GM12878 (cell line): ENCODE measurements at regions not wholly inside any gene's neighbourhood (a gene's known extent, or its start where the extent isn't known, plus 50 kb on each side); places are given as distances from the start of the nearest gene placed in this dataset.

Source experiments
- ATAC-seq: fragments of 200-7000 bp; cut with Tn5 transposase; 3 replicates; pipeline ENCODE4 v1.9.1; 2020; ENCODE audit warnings: mild to moderate bottlenecking, moderate library complexity
- BruUV-seq: library from RNA; stranded (reverse); fragments of 400-500 nt; replicated peaks from 2 replicates; lab custom pipeline; 2021; lab: Mats Ljungman, UMichigan
- CTCF ChIA-PET: fragments of 300-600 bp; sonication (Branson Sonifier 250); formaldehyde crosslinking; extraction: SDS; loops from one replicate; lab custom pipeline; 2021; ENCODE audit warnings: inconsistent platforms; lab: Yijun Ruan, JAX
- POLR2A ChIA-PET: fragments of 350-600 bp; formaldehyde crosslinking; extraction: SDS; loops from one replicate; lab custom pipeline; 2021; ENCODE audit warnings: inconsistent platforms; lab: Charles Lee
- RAD21 ChIA-PET: fragments of 300-600 bp; sonication (Branson Sonifier 250); formaldehyde crosslinking; loops from one replicate; lab custom pipeline; 2023; ENCODE audit warnings: antibody characterized with exemption; ENCODE audit not compliant: unreplicated experiment; lab: Charles Lee
- SMC1A ChIA-PET: fragments of 300-600 bp; sonication (Branson Sonifier 250); formaldehyde crosslinking; loops from one replicate; lab custom pipeline; 2023; ENCODE audit not compliant: unreplicated experiment, uncharacterized antibody; lab: Charles Lee
- DNase-seq: peaks from one replicate; pipeline ENCODE4 v3.0.0-alpha.2; 2011; ENCODE audit warnings: low read depth, low spot score
- FAIRE-seq: peaks from 3 replicates; lab custom pipeline; 2011; peaks lifted over from hg19 to GRCh38; lab: Jason Lieb, UNC
- H2AFZ ChIP-seq: 2 replicates; pipeline ENCODE4 v1.6.0; 2011; ENCODE audit warnings: low read depth, low read length, control low read depth; ENCODE audit not compliant: control insufficient read depth
- H3K27ac ChIP-seq: 2 replicates; pipeline ENCODE4 v1.5.1; 2011; ENCODE audit warnings: control low read depth; ENCODE audit not compliant: control insufficient read depth, insufficient read depth
- H3K27me3 ChIP-seq, 2 experiments: replicated peaks in 1 of 2; 2 replicates each; pipeline versions ENCODE4 v1.6.0 to v1.6.1; 2011; ENCODE audit warnings: low read length in 1 of 2; ENCODE audit not compliant: control insufficient read depth in 2 of 2, insufficient read depth in 2 of 2
- H3K36me3 ChIP-seq, 2 experiments: 2 replicates each; pipeline ENCODE4 v1.5.1; 2011; ENCODE audit warnings: low read length in 1 of 2; ENCODE audit not compliant: control insufficient read depth in 2 of 2, insufficient read depth in 2 of 2
- H3K4me1 ChIP-seq: 2 replicates; pipeline ENCODE4 v1.6.1; 2011; ENCODE audit warnings: mild to moderate bottlenecking, low read length, moderate library complexity, mixed read lengths; ENCODE audit not compliant: control insufficient read depth, insufficient read depth
- H3K4me2 ChIP-seq: 2 replicates; pipeline ENCODE4 v1.6.0; 2011; ENCODE audit warnings: control low read depth; ENCODE audit not compliant: control insufficient read depth, insufficient read depth
- H3K4me3 ChIP-seq: fragments of 200-600 bp; sonication (generic); 2 replicates; pipeline ENCODE4 v1.5.1; 2016
- H3K79me2 ChIP-seq: 2 replicates; pipeline ENCODE4 v1.6.0; 2011; ENCODE audit warnings: low read length; ENCODE audit not compliant: control insufficient read depth, insufficient read depth
- H3K9ac ChIP-seq: 2 replicates; pipeline ENCODE4 v1.8.0; 2011; ENCODE audit warnings: low read length, control low read depth, mixed read lengths; ENCODE audit not compliant: control insufficient read depth, insufficient read depth
- H3K9me3 ChIP-seq: replicated peaks from 3 replicates; pipeline ENCODE4 v1.5.1; 2011; ENCODE audit warnings: mild to moderate bottlenecking, low read length; ENCODE audit not compliant: control insufficient read depth, insufficient read depth
- H4K20me1 ChIP-seq: 2 replicates; pipeline ENCODE4 v1.6.0; 2011; ENCODE audit not compliant: control insufficient read depth, insufficient read depth
- BACH1 ChIP-seq: fragments of 450-650 bp; IDR thresholded peaks from 2 replicates; pipeline ENCODE4 v1.6.1; 2017; ENCODE audit warnings: mild to moderate bottlenecking, borderline replicate concordance
- CHD1 ChIP-seq: IDR thresholded peaks from 2 replicates; pipeline ENCODE4 v1.6.1; 2012; ENCODE audit warnings: low read depth, low read length, improper control_type of control experiment
- DPF2 ChIP-seq: fragments of 450-650 bp; IDR thresholded peaks from 2 replicates; pipeline ENCODE4 v1.6.1; 2017; ENCODE audit warnings: mild to moderate bottlenecking
- EZH2 ChIP-seq: IDR thresholded peaks from 2 replicates; pipeline ENCODE4 v1.6.1; 2012; ENCODE audit warnings: low read depth, mild to moderate bottlenecking, control low read depth, inconsistent platforms, low read length, borderline replicate concordance; ENCODE audit not compliant: control insufficient read depth
- FOXK2 ChIP-seq: fragments of 450-650 bp; IDR thresholded peaks from 2 replicates; pipeline ENCODE4 v1.6.1; 2017; ENCODE audit warnings: mild to moderate bottlenecking, moderate library complexity
- IKZF2 ChIP-seq, 2 experiments: fragments of 450-650 bp; IDR thresholded peaks; 2 replicates each; pipeline ENCODE4 v1.6.1; 2017; ENCODE audit warnings: mild to moderate bottlenecking in 2 of 2, moderate library complexity in 2 of 2
- KAT2A ChIP-seq: conservative IDR thresholded peaks from 2 replicates; pipeline ENCODE4 v1.6.1; 2011; ENCODE audit warnings: low read depth, low read length; ENCODE audit not compliant: control insufficient read depth
- MXI1 ChIP-seq: fragments of 150-350 bp; IDR thresholded peaks from 2 replicates; pipeline ENCODE4 v1.6.1; 2011; ENCODE audit warnings: low read depth, mild to moderate bottlenecking, inconsistent platforms, low read length, improper control_type of control experiment
- RAD21 ChIP-seq: IDR thresholded peaks from 2 replicates; pipeline ENCODE4 v1.6.1; 2011; ENCODE audit warnings: mild to moderate bottlenecking, low read depth, low read length, moderate library complexity; ENCODE audit not compliant: insufficient read depth
- SMAD5 ChIP-seq: IDR thresholded peaks from 2 replicates; pipeline ENCODE4 v1.6.1; 2016; ENCODE audit warnings: antibody characterized with exemption, low read depth
- SMARCA5 ChIP-seq: fragments of 450-650 bp; IDR thresholded peaks from 2 replicates; pipeline ENCODE4 v1.6.1; 2017; ENCODE audit warnings: mild to moderate bottlenecking
- SREBF2 ChIP-seq: IDR thresholded peaks from 2 replicates; pipeline ENCODE4 v1.6.1; 2012; ENCODE audit warnings: mild to moderate bottlenecking, low read length
- STAT3 ChIP-seq: IDR thresholded peaks from 2 replicates; pipeline ENCODE4 v1.6.1; 2011; ENCODE audit warnings: low read depth, low read length, improper control_type of control experiment
- TAF1 ChIP-seq: IDR thresholded peaks from 2 replicates; pipeline ENCODE4 v1.6.1; 2011; ENCODE audit warnings: mild to moderate bottlenecking, low read depth, low read length, borderline replicate concordance
- TCF7 ChIP-seq: IDR thresholded peaks from 2 replicates; pipeline ENCODE4 v1.6.1; 2014; ENCODE audit warnings: antibody characterized with exemption, borderline replicate concordance
- ZNF384 ChIP-seq: IDR thresholded peaks from 2 replicates; pipeline ENCODE4 v1.6.1; 2012; ENCODE audit warnings: low read depth, mild to moderate bottlenecking, low read length, improper control_type of control experiment, borderline replicate concordance
- WGBS: methylation state at CpG from one replicate; pipeline ENCODE4 v1.1.6; 2016; ENCODE audit warnings: low lambda C conversion rate; ENCODE audit not compliant: insufficient replicate concordance, insufficient coverage; ENCODE audit errors: missing lambda C conversion rate; 5-methylcytosine and 5-hydroxymethylcytosine counted together
- in situ Hi-C: fragments of 300-500 bp; cut with MboI; formaldehyde crosslinking; loops from 9 replicates; pipeline ENCODE4 v1.14.3; 2018; ENCODE audit warnings: mixed read lengths
- intact Hi-C: fragments of 100-400 bp; cut with micrococcal nuclease; formaldehyde crosslinking; loops from one replicate; pipeline ENCODE4 v1.14.2; 2022; ENCODE audit not compliant: unreplicated experiment
- TF ChIP-seq, protein P1 (sequence below): IDR thresholded peaks from 2 replicates; pipeline ENCODE4 v1.6.1; 2012; ENCODE audit warnings: mild to moderate bottlenecking, low read depth, low read length

DNA sequence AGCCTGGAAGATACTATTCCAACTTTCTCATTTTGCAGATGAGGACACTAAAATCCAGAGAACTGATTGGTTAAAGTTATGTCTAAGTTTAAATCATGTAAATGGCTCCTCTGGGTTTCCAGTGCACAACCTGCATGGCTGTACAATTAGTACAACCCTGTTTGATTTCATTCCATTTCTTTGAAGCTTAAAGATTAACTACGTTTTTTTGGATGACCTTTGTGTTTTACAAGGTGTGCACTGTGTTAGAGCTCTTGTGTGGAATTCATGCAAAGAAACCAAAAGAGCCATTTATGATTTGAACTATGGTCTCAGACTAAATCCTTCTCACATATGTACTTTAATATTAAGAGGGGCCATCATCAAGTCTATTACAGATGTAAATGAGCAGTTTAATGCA, 149.5 kb downstream of the TMEM168 start:
- POLR2A ChIA-PET = no interaction called here
- BruUV-seq = no TSS peak

More for the DNA sequence above, 149.5 kb downstream of the TMEM168 start:
- intact Hi-C loops (no loop called here), in situ Hi-C loops (no loop called here)
- TF ChIP-seq SMARCA5 (no peak), TCF7 (no peak), ZNF384 (no peak), MXI1 (no peak), STAT3 (no peak), RAD21 (no peak), SREBF2 (no peak), CHD1 (no peak), IKZF2 (IDR thresholded peaks at IDR 0.05) (no peak), EZH2 (no peak), DPF2 (no peak), TAF1 (no peak), SMAD5 (no peak), FOXK2 (no peak), BACH1 (no peak), KAT2A (no peak)
- TF ChIP-seq, protein P1, sequence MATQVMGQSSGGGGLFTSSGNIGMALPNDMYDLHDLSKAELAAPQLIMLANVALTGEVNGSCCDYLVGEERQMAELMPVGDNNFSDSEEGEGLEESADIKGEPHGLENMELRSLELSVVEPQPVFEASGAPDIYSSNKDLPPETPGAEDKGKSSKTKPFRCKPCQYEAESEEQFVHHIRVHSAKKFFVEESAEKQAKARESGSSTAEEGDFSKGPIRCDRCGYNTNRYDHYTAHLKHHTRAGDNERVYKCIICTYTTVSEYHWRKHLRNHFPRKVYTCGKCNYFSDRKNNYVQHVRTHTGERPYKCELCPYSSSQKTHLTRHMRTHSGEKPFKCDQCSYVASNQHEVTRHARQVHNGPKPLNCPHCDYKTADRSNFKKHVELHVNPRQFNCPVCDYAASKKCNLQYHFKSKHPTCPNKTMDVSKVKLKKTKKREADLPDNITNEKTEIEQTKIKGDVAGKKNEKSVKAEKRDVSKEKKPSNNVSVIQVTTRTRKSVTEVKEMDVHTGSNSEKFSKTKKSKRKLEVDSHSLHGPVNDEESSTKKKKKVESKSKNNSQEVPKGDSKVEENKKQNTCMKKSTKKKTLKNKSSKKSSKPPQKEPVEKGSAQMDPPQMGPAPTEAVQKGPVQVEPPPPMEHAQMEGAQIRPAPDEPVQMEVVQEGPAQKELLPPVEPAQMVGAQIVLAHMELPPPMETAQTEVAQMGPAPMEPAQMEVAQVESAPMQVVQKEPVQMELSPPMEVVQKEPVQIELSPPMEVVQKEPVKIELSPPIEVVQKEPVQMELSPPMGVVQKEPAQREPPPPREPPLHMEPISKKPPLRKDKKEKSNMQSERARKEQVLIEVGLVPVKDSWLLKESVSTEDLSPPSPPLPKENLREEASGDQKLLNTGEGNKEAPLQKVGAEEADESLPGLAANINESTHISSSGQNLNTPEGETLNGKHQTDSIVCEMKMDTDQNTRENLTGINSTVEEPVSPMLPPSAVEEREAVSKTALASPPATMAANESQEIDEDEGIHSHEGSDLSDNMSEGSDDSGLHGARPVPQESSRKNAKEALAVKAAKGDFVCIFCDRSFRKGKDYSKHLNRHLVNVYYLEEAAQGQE = no peak
- ChIA-PET RAD21 (no interaction called here), SMC1A (interaction anchor here (1.5 kb wide), 1 partner anchor 17 kb away, joined by 4 read pairs; no protein-coding TSS in a partner anchor), CTCF (interaction anchor here (1.4 kb wide), 1 partner anchor 10 kb away, joined by 3 read pairs; no protein-coding TSS in a partner anchor)
- DNase-seq = no peak
- no peak overlapping the region for H3K4me2 ChIP-seq
- H3K27ac ChIP-seq = no peak overlapping the region
- H3K9me3 ChIP-seq = no peaks in the 10 kb centered on the region
- no peaks in the 10 kb centered on the region for H3K27me3 ChIP-seq
- H3K4me3 ChIP-seq = no peak overlapping the region
- H3K79me2 ChIP-seq = no peaks in the 10 kb centered on the region
- no peak overlapping the region for H2AFZ ChIP-seq
- no peaks in the 10 kb centered on the region for H3K4me1 ChIP-seq
- no peak for FAIRE-seq
- WGBS = 0% methylated on average over 1 of the region's 1 CpG
- no peak for ATAC-seq
- H4K20me1 ChIP-seq = no peaks in the 10 kb centered on the region
- H3K36me3 ChIP-seq = no peaks in the 10 kb centered on the region
- no peak overlapping the region for H3K9ac ChIP-seq
